ENCODE measurements at regions not wholly inside any gene's neighbourhood (a gene's known extent, or its start where the extent isn't known, plus 50 kb on each side); places are given as distances from the start of the nearest gene placed in this dataset.

- Histone ChIP-seq H3K27ac (ENCODE audit: poor library complexity, severe bottlenecking) (no peak overlapping the region), H3K36me3 (ENCODE audit: low read depth) (no peaks in the 10 kb centered on the region), H3K9me3 (ENCODE audit: severe bottlenecking) (no peaks in the 10 kb centered on the region), H3K4me1 (ENCODE audit: insufficient read depth, poor library complexity, severe bottlenecking) (no peaks in the 10 kb centered on the region), H3K27me3 (ENCODE audit: insufficient read depth, poor library complexity, severe bottlenecking) (no peaks in the 10 kb centered on the region), H3K4me3 (ENCODE audit: severe bottlenecking) (no peak overlapping the region)
- TF ChIP-seq CTCF (IDR thresholded peaks at IDR 0.05; ENCODE audit: poor library complexity, severe bottlenecking) = no peak
- no peak for DNase-seq (ENCODE audit: low spot score)
- ATAC-seq (ENCODE audit: low read depth) = no peak
Observed at GRCh38 chr2:16194931-16195680, 254.8 kb downstream of the MYCN start.

GRCh38 chr2:16194530-16194929 is 254.2 kb downstream of the MYCN start:
- H3K9me3 ChIP-seq (ENCODE audit: severe bottlenecking) = no peaks in the 10 kb centered on the region
- no peaks in the 10 kb centered on the region for H3K27me3 ChIP-seq (ENCODE audit: insufficient read depth, poor library complexity, severe bottlenecking)
- no peak for TF ChIP-seq CTCF (IDR thresholded peaks at IDR 0.05; ENCODE audit: poor library complexity, severe bottlenecking)
- H3K4me1 ChIP-seq (ENCODE audit: insufficient read depth, poor library complexity, severe bottlenecking) = no peaks in the 10 kb centered on the region
- ATAC-seq (ENCODE audit: low read depth) = no peak
- H3K4me3 ChIP-seq (ENCODE audit: severe bottlenecking) = no peak overlapping the region
- H3K36me3 ChIP-seq (ENCODE audit: low read depth) = no peaks in the 10 kb centered on the region
- no peak for DNase-seq (ENCODE audit: low spot score)
- no peak overlapping the region for H3K27ac ChIP-seq (ENCODE audit: poor library complexity, severe bottlenecking)

GRCh38 chr2:16194096-16194390 is 253.7 kb downstream of the MYCN start:
- no peak for DNase-seq (ENCODE audit: low spot score)
- no peak overlapping the region for H3K4me3 ChIP-seq (ENCODE audit: severe bottlenecking)
- TF ChIP-seq CTCF (IDR thresholded peaks at IDR 0.05; ENCODE audit: poor library complexity, severe bottlenecking) = no peak

GRCh38 chr2:16192416-16193216 is 252.3 kb downstream of the MYCN start:
- H3K27ac ChIP-seq (ENCODE audit: poor library complexity, severe bottlenecking) = no peak overlapping the region
- DNase-seq (ENCODE audit: low spot score) (no peak), ATAC-seq (ENCODE audit: low read depth) (no peak)
- no peaks in the 10 kb centered on the region for H3K9me3 ChIP-seq (ENCODE audit: severe bottlenecking)
- no peaks in the 10 kb centered on the region for H3K4me1 ChIP-seq (ENCODE audit: insufficient read depth, poor library complexity, severe bottlenecking)
- H3K36me3 ChIP-seq (ENCODE audit: low read depth) = no peaks in the 10 kb centered on the region
- H3K27me3 ChIP-seq (ENCODE audit: insufficient read depth, poor library complexity, severe bottlenecking) = no peaks in the 10 kb centered on the region
- H3K4me3 ChIP-seq (ENCODE audit: severe bottlenecking) = no peak overlapping the region
- no peak for TF ChIP-seq CTCF (IDR thresholded peaks at IDR 0.05; ENCODE audit: poor library complexity, severe bottlenecking)

More at GRCh38 chr2:16194096-16194390, 253.7 kb downstream of the MYCN start:
- Histone ChIP-seq H3K9me3 (ENCODE audit: severe bottlenecking) (no peaks in the 10 kb centered on the region), H3K27me3 (ENCODE audit: insufficient read depth, poor library complexity, severe bottlenecking) (no peaks in the 10 kb centered on the region), H3K36me3 (ENCODE audit: low read depth) (no peaks in the 10 kb centered on the region), H3K27ac (ENCODE audit: poor library complexity, severe bottlenecking) (no peak overlapping the region), H3K4me1 (ENCODE audit: insufficient read depth, poor library complexity, severe bottlenecking) (no peaks in the 10 kb centered on the region)
- ATAC-seq (ENCODE audit: low read depth) = no peak

All from RWPE2 (cell line).